ENCODE measurements at regions not wholly inside any gene's neighbourhood (a gene's known extent, or its start where the extent isn't known, plus 50 kb on each side); places are given as distances from the start of the nearest gene placed in this dataset.
A peak's percentile ranks its signal among the peaks of the same experiment; 100 is the strongest.

- Histone ChIP-seq H4K20me1 (ENCODE audit: insufficient read depth, low read length) (no peaks in the 10 kb centered on the region), H3K4me1 (ENCODE audit: insufficient read depth, low read length) (peaks cover 13% of the 10 kb centered on the region), H3K79me2 (ENCODE audit: insufficient read depth, low read length) (no peaks in the 10 kb centered on the region), H3K27me3 (ENCODE audit: insufficient read depth, low read length) (peaks cover 20% of the 10 kb centered on the region), H3K9me3 (ENCODE audit: low read depth, low read length) (no peaks in the 10 kb centered on the region), H2AFZ (ENCODE audit: low read length) (no peak overlapping the region), H3K27ac (ENCODE audit: low read depth, low read length) (no peak overlapping the region), H3K4me3 (ENCODE audit: insufficient read depth, low read length) (no peak overlapping the region), H3K4me2 (ENCODE audit: insufficient read depth, low read length) (no peak overlapping the region), H3K36me3 (ENCODE audit: insufficient read depth, low read length) (no peaks in the 10 kb centered on the region)
- TF ChIP-seq CTCF (IDR thresholded peaks at IDR 0.05; ENCODE audit: extremely low read depth, low read depth, low read length), result no peak
- DNase-seq (ENCODE audit: insufficient read length, low spot score, missing footprints), result no peak
Measured at GRCh38 chr20:47931002-47931401, 145.7 kb upstream of the SULF2 start.

- no peaks in the 10 kb centered on the region for H3K79me2 ChIP-seq (ENCODE audit: insufficient read depth, low read length)
- no peaks in the 10 kb centered on the region for H4K20me1 ChIP-seq (ENCODE audit: insufficient read depth, low read length)
- H3K27ac ChIP-seq (ENCODE audit: low read depth, low read length), result peak overlapping the region; percentile 42
- no peak overlapping the region for H2AFZ ChIP-seq (ENCODE audit: low read length)
- H3K4me1 ChIP-seq (ENCODE audit: insufficient read depth, low read length), result peaks cover 13% of the 10 kb centered on the region
- no peak overlapping the region for H3K4me3 ChIP-seq (ENCODE audit: insufficient read depth, low read length)
- H3K4me2 ChIP-seq (ENCODE audit: insufficient read depth, low read length), result peak overlapping the region; percentile 37
- peak; percentile 91 for DNase-seq (ENCODE audit: insufficient read length, low spot score, missing footprints)
- H3K27me3 ChIP-seq (ENCODE audit: insufficient read depth, low read length), result peaks cover 13% of the 10 kb centered on the region
- H3K9me3 ChIP-seq (ENCODE audit: low read depth, low read length), result no peaks in the 10 kb centered on the region
- H3K36me3 ChIP-seq (ENCODE audit: insufficient read depth, low read length), result no peaks in the 10 kb centered on the region
- no peak for TF ChIP-seq CTCF (IDR thresholded peaks at IDR 0.05; ENCODE audit: extremely low read depth, low read depth, low read length)
Measured at GRCh38 chr20:47929368-47930115, 144.3 kb upstream of the SULF2 start.

- no peak for TF ChIP-seq CTCF (IDR thresholded peaks at IDR 0.05; ENCODE audit: extremely low read depth, low read depth, low read length)
- no peak overlapping the region for H3K4me2 ChIP-seq (ENCODE audit: insufficient read depth, low read length)
- H3K27me3 ChIP-seq (ENCODE audit: insufficient read depth, low read length), result peaks cover 13% of the 10 kb centered on the region
- no peak overlapping the region for H2AFZ ChIP-seq (ENCODE audit: low read length)
- H3K36me3 ChIP-seq (ENCODE audit: insufficient read depth, low read length), result no peaks in the 10 kb centered on the region
- H3K79me2 ChIP-seq (ENCODE audit: insufficient read depth, low read length), result no peaks in the 10 kb centered on the region
- H4K20me1 ChIP-seq (ENCODE audit: insufficient read depth, low read length), result no peaks in the 10 kb centered on the region
- no peak for DNase-seq (ENCODE audit: insufficient read length, low spot score, missing footprints)
- no peak overlapping the region for H3K27ac ChIP-seq (ENCODE audit: low read depth, low read length)
- no peaks in the 10 kb centered on the region for H3K9me3 ChIP-seq (ENCODE audit: low read depth, low read length)
- no peak overlapping the region for H3K4me3 ChIP-seq (ENCODE audit: insufficient read depth, low read length)
- peaks cover 13% of the 10 kb centered on the region for H3K4me1 ChIP-seq (ENCODE audit: insufficient read depth, low read length)
Measured at GRCh38 chr20:47927944-47928343, 142.7 kb upstream of the SULF2 start.

- peaks cover 15% of the 10 kb centered on the region for H3K4me1 ChIP-seq (ENCODE audit: insufficient read depth, low read length)
- no peak overlapping the region for H3K27ac ChIP-seq (ENCODE audit: low read depth, low read length)
- peak overlapping the region; percentile 25 for H2AFZ ChIP-seq (ENCODE audit: low read length)
- no peaks in the 10 kb centered on the region for H3K36me3 ChIP-seq (ENCODE audit: insufficient read depth, low read length)
- peaks cover 18% of the 10 kb centered on the region for H3K27me3 ChIP-seq (ENCODE audit: insufficient read depth, low read length)
- H3K4me2 ChIP-seq (ENCODE audit: insufficient read depth, low read length), result no peak overlapping the region
- no peaks in the 10 kb centered on the region for H3K79me2 ChIP-seq (ENCODE audit: insufficient read depth, low read length)
- TF ChIP-seq CTCF (IDR thresholded peaks at IDR 0.05; ENCODE audit: extremely low read depth, low read depth, low read length), result no peak
- no peaks in the 10 kb centered on the region for H3K9me3 ChIP-seq (ENCODE audit: low read depth, low read length)
- H4K20me1 ChIP-seq (ENCODE audit: insufficient read depth, low read length), result no peaks in the 10 kb centered on the region
- no peak overlapping the region for H3K4me3 ChIP-seq (ENCODE audit: insufficient read depth, low read length)
- DNase-seq (ENCODE audit: insufficient read length, low spot score, missing footprints), result peak; percentile 77
Measured at GRCh38 chr20:47927385-47927851, 142.1 kb upstream of the SULF2 start.

Measured in osteoblast (primary cell).